GM19240 (cell line): ENCODE measurements at regions not wholly inside any gene's neighbourhood (a gene's known extent, or its start where the extent isn't known, plus 50 kb on each side); places are given as distances from the start of the nearest gene placed in this dataset.

Experiments used
- DNase-seq: peaks from one replicate; pipeline ENCODE4 v3.0.0; 2011; ENCODE audit warnings: low spot score; ENCODE audit not compliant: insufficient read length

DNA sequence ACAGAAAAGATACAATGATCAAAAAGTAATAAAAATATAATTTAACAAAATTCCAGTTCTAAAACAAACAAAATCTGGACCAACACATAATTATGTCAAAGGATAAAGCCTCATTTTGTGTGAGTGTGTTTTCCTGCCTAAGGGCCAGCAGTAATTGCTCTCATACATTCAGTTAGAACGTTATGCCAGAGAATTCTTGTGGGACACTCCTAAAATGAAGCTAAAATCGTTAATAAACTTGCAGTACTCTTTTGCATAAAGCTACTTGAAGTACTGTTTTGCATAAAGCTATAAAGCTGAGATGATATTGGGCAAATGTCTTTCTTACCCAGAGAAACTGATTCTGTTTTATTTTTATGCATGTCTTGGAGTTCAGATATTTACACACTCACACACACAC lies 1072.3 kb downstream of the MAT2B start:
- DNase-seq, result no peak

DNA sequence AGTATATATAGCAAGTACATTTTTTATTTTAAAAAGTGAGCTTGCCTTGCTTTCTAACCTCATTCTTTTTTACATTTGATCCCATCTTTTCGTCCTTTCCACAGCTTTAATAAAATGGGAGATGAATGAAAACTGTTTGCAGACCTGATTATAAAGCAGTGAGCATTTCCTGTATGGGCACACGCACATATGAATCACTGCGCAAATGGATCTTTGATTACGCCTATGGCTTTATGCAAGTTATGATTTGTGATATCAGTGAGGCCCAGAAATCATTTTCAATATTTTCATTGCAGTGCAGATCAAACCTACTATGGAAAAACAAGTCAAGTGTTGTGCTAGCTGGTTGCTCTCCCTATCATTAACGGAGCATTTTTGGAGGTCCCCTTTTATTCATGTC lies 1073.0 kb downstream of the MAT2B start:
- DNase-seq, result no peak

DNA sequence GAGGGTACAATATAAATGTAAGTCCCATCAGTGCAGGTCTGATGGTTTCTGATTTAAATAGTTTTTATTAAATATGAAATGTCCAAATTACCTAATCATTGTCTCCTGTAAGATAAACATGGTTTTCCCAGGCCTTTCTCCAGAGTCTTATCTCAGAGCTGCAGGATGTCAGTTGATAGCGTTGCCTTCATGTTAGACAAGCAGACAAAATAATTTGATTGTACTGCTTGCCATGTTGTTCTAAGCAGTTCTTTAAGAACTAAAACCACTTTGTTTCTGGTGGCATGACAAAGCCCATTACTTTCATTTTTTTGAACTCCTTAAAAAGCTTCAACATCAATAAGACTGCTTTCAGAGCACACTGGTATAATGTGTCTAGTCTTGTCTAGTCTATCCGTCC lies 1073.5 kb downstream of the MAT2B start:
- DNase-seq, result no peak

DNA sequence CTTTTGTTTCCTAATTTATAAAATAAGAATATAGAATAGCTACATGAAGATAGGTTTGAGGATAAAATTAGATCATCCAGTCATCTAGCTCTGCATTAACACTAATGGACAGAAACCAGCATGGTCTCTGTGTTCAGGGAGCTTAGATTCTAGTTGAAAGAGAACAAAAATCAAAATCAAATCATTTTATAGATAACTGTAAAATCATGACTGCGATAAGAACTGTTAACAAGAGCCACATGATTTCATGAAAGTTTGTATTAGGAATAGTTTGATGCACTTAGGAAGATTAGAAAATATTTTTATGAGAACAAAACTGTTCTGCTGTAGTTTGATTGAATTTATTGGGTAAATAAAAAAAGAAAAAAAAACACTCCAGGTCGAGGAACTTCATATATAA lies 1074.7 kb downstream of the MAT2B start:
- DNase-seq, result no peak

DNA sequence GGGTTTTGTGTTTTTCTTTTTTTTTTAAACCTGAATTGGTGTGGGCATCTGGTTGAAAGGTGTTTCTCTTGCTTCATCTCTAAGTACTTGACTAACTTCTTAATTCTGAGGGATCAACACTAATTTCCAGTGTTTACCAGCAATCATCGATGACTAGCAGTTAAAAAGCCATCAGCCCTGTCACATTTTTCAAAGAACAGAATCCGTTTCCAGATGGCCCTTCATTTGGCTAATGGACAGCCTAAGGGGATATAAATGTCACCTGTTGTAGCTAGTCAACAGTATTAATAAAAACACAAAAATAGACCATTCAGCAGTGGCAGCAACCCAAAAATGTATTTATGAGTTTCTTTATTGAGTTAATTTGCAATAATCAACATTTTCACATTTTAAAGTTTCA lies 1076.5 kb downstream of the MAT2B start:
- DNase-seq, result no peak

DNA sequence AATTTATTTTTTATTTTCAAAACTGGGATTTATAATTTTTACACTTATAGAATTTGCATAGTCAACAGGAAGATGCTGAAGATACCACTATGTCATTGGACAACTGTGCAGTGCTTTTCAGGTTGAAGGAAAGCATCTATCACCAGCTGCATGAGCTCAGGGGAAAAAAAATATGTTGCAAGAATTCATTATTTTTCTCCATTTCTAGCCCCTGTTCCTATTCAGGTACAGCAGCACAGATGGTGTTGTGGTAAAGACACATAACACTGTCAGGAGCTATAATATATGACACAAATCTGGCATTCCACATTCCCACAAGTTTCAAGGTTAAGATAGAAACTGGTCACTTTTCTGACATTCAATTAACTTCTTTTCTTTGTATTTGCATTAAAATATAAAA lies 1088.6 kb downstream of the MAT2B start:
- DNase-seq, result no peak

DNA sequence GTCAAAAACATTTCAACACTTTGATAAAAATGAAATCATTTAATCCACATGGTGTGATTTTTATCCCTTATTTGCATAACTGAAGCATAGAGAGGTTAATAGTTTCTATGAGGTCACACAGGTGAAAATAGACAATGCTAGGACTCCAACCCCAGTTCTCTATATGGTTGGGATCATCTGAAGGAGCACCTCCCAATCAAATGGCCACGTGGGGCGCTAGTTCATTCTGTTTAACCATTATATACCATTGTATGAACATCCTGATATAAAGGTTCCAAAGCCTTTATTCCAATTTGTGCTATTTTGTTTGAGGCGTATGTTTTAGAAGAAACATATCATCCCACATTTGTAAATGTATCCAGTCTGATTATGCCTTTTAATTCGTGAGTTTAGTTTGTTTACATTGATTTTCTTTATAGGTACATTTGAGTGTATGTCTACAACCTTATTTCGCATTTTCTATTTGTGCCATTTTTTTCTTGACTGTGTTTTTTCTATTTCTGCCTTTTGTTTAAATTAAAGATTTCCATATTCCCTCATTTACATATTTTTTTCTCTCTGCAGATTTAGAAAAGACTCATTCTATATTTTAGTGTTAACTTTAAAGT lies 1092.0 kb downstream of the MAT2B start:
- no peak for DNase-seq

DNA sequence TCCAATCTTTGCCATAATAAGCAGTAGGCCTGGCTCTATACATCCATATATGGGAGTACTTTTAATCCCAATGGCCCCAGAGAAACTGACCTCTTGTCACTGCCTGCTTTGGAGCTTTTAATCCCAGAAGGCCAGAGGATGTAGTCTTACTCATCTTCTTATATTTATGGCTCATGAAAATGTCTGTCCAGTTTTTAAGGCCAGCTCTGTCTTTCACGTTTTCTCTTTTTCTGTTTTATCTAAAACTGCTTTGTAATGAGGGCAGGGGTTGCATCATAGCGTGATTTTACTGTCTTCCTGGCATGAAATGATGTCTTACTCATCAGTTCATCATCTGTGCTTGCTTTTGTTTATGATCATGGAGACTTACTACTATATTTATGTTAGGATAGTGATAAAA lies 1094.9 kb downstream of the MAT2B start:
- no peak for DNase-seq

DNA sequence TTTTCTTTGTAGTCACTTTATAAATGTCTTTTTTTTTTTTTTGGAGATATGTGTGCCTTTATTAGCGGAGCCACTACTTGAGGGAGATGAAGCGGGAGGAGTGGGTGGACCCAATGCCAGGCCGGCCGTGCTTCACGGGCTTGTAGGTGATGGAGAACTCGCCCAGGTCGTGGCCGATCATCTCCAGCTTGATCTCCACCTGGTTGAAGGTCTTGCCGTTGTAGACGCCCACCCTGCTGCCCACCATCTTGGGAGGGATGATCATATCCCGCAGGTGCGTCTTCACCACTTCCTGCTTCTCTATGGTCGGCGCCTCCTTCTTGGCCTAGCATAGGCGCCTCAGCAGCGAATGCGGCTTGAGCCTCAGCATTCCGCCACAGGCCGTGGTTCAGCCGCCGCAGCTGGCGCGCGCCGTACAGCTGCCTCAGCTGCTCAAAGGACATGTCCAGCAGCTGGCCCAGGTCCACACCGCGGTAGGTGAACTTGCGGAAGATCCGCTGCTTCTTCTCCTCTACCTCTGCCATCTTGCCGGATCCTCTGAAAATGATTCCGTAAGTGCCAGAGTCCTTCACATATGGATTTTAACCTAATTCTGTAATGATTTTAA lies 1095.6 kb downstream of the MAT2B start:
- no peak for DNase-seq

DNA sequence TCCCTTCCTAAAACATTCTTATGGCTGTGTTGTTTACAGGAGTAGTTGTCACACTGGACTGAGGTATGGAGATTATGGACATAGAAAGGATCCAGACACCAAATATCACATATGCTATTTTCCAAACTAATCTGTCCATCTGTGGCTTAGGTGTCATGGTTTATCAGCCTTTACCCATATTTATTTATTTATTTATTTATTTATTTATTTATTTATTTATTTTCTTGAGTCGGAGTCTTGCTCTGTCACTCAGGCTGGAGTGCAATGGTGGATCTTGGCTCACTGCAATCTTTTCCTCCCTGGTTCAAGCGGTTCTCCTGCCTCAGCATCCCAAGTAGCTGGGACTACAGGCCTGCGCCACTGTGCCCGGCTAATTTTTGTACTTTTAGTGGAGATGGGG lies 1103.1 kb downstream of the MAT2B start:
- DNase-seq, result no peak

DNA sequence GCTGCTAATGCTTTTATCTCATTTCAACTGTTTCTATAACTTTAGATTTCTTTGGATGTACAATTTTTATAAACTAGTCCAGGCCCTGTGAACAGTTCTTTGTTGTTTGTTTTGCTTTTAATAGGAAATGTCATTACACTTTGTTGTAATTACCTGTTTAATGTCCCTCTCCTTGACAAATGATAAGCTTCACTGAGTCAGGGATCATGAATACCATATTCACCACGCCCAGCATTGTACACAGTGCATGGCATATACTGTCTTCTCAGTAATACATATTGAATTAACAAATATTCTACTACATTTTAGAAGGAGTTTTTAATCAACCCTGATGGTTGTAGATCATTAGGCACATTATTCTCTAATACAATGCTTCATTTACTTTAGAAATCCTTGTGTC lies 1105.0 kb downstream of the MAT2B start:
- DNase-seq, result no peak

DNA sequence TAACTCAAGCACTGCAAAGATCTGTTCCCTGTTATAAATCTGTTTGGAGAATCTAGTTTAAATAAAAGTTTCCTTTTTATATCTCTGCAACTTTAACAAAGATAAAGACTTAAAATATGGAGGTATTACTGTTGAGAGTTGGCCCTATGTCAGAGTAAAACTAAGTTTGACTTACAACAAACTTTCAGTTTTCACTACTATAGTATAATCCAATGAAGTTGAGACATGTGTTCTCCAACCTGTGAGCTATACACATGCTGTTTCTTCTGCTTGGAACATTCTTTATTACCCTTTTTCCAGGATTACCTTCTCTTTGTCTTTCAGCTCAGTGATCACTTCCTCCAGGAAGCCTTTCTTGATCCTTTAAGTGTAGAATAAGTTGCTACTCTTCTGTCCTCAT lies 1109.3 kb downstream of the MAT2B start:
- DNase-seq, result no peak

DNA sequence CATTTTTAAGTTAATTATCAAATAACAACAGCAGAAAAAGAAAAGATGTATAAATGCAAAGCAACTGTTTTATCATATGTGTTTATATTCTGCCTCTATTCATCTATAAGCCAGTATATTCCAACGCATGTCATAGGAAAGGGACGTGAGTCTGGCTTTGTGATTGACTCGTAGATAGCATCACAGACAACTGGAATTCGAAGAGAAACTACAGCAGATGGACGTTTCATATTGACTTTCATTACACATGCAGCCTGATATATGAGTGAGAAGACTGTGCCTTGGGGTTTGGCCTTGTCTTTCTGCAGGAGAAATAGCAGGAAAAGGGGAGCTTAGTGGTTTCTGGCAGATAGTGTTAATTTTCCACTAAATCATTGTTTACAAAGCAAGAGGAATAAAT lies 1111.9 kb downstream of the MAT2B start:
- no peak for DNase-seq

DNA sequence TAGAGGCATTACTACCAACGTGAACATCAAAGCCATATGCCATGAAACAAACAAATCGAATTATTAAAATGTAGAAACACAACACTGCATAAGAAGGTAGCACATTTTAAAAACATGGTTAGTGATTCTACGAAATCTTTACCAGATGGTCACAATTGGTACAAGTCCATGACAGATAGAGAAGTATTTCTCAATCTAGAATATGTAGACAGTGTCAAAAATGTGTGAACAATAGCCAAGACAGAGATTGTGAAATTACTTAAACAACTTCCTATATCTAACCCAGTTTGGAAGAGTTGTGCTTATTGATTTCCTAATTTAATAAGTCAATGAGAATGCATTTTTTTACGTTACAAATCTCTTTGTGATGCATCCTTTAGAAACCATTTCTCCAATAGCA lies 1121.6 kb downstream of the MAT2B start:
- DNase-seq, result no peak

DNA sequence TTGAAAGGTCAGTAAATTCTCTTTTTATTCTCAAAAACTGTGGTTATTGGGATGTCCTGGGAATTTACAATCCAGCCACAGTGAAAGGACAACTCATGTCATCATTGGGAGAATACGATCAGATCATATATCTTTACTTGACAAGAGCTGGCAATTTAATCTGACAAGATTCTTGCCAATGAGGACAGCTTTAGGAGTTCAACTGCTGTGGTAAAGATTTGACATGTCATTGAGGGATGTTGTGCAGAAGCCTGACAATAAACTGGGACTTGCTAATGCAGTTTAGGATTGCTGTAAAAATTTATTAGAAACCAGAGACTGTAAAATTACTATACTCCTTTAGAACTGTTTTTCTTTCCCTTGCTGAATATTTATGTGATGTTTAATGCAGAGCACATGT lies 1131.0 kb downstream of the MAT2B start:
- no peak for DNase-seq

DNA sequence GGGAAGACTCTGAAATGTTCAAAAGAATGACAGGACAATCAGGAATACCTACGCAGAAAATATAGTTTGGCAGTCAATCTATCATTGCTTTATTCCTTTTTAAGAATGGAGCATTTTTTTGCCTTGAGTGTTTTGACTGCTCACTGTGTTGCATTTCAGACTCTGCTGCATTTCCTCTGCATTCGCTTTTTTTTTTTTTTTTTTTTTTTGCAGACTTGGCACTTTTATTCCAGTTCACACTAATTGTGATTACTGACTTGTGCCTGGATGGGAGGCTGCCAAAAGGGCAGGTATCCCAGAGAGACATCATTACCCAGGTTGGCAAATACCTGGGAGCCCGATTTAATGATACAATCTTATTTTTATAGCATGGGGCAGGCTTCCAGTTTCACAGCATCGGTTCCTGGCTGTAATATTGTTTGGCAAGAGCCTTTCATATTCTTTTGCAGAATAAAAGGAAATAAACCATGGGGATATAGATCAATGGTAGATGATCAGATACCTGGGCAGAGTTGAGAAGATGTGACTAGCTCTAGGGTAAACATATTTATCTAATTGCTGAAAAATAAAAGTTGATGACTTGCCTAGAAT lies 1132.6 kb downstream of the MAT2B start:
- DNase-seq, result no peak

DNA sequence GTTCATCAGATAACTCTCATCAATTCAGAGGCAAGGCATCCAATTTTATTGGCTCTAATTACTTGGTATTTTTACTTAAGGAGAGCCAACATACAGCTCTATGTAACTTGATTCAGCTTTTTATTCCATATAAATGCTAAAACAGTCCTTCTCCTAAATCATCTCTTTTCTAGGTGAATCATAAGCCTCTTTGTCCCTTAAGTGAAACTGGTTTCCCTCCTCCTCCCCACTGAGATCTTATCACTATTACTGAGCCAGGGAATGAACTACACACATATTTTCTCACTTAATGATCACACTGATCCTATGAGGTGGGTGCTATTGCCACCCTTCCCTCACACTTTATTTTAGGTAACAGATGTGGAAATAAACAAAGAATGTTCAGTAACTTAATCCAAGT lies 1143.8 kb downstream of the MAT2B start:
- no peak for DNase-seq

DNA sequence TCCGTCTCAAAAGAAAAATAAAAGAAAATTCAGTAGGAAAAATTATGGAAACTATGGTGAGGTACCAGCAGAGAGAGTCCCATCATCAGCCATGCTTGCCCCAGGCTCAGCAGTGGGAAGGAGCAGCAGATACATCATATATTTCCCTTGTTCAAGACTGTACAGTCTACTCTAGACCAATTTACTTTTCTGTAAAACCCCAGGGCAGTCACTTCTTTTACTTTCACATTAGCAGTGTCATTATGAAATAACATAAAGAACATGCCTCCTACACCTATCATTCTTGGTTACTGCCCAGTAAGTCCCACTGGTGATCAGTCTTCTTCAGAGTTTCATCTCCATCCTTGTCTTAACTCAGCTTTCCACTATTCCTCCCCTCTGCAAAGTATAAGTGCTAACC lies 1145.0 kb downstream of the MAT2B start:
- DNase-seq, result no peak

DNA sequence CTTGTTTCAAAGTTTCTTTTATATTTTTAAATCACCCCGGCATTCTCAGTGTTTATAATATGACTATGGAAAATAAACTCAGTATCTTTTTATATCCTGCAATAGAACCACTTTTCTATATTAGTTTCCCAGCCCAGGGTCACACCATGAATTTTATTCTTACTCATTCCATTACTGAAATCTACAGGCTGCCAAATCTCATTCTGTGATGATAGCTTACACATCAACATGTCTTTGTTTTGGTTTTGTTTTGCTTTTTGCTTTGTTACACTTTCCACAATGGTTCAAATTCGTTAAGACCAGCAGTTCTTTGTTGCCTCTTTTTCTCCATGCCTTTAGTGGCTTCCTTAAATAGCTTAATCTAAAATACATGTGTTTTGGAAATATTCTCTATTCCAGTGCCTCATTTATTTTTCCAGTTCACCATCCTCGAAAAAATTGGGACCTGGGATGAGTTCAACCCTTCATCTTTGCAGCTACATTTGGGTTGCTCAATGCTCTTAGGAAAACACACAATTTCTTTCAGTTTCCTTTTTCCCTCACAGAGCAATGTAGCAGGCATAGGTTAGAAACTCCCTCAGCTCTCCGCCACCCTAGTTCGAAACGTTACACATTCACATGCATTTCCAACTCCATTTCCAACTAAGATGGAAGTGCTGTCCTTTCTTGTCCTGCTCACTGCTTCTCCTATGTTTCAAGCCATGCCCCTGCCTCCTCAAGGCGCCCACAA lies 1146.3 kb downstream of the MAT2B start:
- no peak for DNase-seq

DNA sequence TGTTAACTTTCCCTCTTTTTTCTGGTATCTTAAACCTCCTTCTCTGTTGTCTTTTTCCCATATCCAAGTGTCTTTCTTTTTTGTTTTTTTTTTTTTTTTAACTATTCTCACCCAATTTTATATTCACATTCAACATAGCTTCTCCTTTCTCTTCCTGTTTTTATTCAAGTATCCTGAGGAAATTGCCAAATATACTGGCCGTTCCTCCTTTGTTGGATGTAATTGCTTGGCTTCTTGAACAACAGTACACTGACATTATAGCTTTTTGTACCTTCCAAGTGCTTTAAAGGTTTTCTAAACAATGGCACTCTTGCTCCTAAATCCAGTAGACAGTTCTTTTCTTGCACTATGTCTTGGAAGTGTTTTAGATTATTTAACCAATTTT lies 1146.8 kb downstream of the MAT2B start:
- DNase-seq, result no peak

DNA sequence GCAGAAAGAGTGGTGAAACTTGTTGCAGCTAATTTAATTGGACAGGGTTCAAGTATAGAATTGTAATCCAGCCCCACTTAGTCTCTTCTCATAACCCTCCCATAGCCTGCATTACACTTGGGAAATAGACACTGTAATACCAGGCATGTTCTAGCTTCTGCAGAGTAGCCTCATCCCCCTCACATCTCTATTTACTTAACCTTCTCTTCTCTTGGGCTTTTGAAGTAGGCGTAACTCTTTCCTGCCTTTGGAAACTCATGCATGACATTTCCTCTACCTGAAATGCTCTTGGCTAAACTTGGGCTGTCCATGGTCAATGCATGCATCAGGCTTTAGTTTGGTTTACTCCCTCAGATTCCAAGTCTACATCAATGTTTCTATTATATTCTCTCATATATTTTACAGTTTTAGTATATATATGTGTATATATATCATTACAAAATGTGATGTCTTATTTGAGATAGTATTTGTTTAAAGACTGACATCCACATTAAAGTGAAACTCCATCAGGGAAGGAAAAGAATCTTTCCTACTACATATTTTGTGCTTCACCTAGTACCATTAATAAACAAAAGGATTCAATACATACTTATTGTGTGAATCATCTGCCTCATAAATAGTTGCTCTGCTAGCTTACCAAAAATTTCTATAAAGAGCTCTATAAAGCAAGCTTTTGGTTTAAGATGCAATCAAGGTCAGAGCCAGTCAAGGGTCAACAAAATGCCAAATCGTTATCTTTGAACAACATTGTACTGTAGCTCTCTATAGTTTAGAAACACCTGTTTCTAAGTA lies 1158.0 kb downstream of the MAT2B start:
- no peak for DNase-seq

DNA sequence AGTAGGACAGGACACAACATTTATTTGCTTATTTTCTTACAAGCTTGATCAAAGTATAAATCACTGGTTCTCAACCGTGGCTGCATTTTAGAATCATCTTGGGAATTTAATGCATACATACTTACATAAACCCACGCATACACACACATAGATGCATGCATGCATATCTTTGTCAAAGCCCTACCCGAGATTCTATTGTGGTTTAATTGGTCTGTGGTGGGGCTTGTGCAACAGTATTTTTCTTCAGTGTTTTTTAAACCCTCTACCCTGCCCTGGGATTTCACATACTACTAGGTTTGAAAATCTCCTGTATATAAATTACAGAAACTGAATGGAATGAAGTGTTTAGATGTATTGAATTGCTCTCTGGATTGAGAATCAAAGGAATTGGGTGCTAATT lies 1166.2 kb downstream of the MAT2B start:
- no peak for DNase-seq
